ENCODE measurements at regions not wholly inside any gene's neighbourhood (a gene's known extent, or its start where the extent isn't known, plus 50 kb on each side); places are given as distances from the start of the nearest gene placed in this dataset.

- no peak overlapping the region for H3K27ac ChIP-seq (ENCODE audit: low read depth, low read length)
- H3K9me3 ChIP-seq (ENCODE audit: low read length) = no peaks in the 10 kb centered on the region
- no peak overlapping the region for H3K4me3 ChIP-seq (ENCODE audit: low read depth in 1 of 2, low read length in 2 of 2)
- H3K4me1 ChIP-seq (ENCODE audit: insufficient read depth, low read length) = no peaks in the 10 kb centered on the region
- no peaks in the 10 kb centered on the region for H3K27me3 ChIP-seq (ENCODE audit: control insufficient read depth in 1 of 2, insufficient read depth in 2 of 2, low read length in 2 of 2)
- H3K36me3 ChIP-seq (ENCODE audit: insufficient read depth, low read length) = no peaks in the 10 kb centered on the region
- no peak overlapping the region for H3K9ac ChIP-seq (ENCODE audit: low read length)
Measured at GRCh38 chr9:108100571-108100970, 611.0 kb upstream of the KLF4 start.

GRCh38 chr9:108099854-108100253, 610.3 kb upstream of the KLF4 start:
- no peak overlapping the region for H3K27ac ChIP-seq (ENCODE audit: low read depth, low read length)
- no peaks in the 10 kb centered on the region for H3K36me3 ChIP-seq (ENCODE audit: insufficient read depth, low read length)
- H3K9me3 ChIP-seq (ENCODE audit: low read length) = no peaks in the 10 kb centered on the region
- H3K4me3 ChIP-seq (ENCODE audit: low read depth in 1 of 2, low read length in 2 of 2) = no peak overlapping the region
- no peaks in the 10 kb centered on the region for H3K27me3 ChIP-seq (ENCODE audit: control insufficient read depth in 1 of 2, insufficient read depth in 2 of 2, low read length in 2 of 2)
- no peaks in the 10 kb centered on the region for H3K4me1 ChIP-seq (ENCODE audit: insufficient read depth, low read length)
- H3K9ac ChIP-seq (ENCODE audit: low read length) = no peak overlapping the region

- no peak overlapping the region for H3K27ac ChIP-seq (ENCODE audit: low read depth, low read length)
- no peaks in the 10 kb centered on the region for H3K9me3 ChIP-seq (ENCODE audit: low read length)
- no peak overlapping the region for H3K4me3 ChIP-seq (ENCODE audit: low read depth in 1 of 2, low read length in 2 of 2)
- H3K4me1 ChIP-seq (ENCODE audit: insufficient read depth, low read length) = no peaks in the 10 kb centered on the region
- no peaks in the 10 kb centered on the region for H3K27me3 ChIP-seq (ENCODE audit: control insufficient read depth in 1 of 2, insufficient read depth in 2 of 2, low read length in 2 of 2)
- no peaks in the 10 kb centered on the region for H3K36me3 ChIP-seq (ENCODE audit: insufficient read depth, low read length)
- no peak overlapping the region for H3K9ac ChIP-seq (ENCODE audit: low read length)
Measured at GRCh38 chr9:108095496-108095895, 605.9 kb upstream of the KLF4 start.

GRCh38 chr9:108094676-108094993, 605.1 kb upstream of the KLF4 start:
- H3K27ac ChIP-seq (ENCODE audit: low read depth, low read length) = no peak overlapping the region
- no peak overlapping the region for H3K9ac ChIP-seq (ENCODE audit: low read length)
- no peaks in the 10 kb centered on the region for H3K9me3 ChIP-seq (ENCODE audit: low read length)
- H3K4me3 ChIP-seq (ENCODE audit: low read depth in 1 of 2, low read length in 2 of 2) = no peak overlapping the region
- H3K4me1 ChIP-seq (ENCODE audit: insufficient read depth, low read length) = no peaks in the 10 kb centered on the region
- no peaks in the 10 kb centered on the region for H3K36me3 ChIP-seq (ENCODE audit: insufficient read depth, low read length)
- H3K27me3 ChIP-seq (ENCODE audit: control insufficient read depth in 1 of 2, insufficient read depth in 2 of 2, low read length in 2 of 2) = no peaks in the 10 kb centered on the region

- no peak overlapping the region for H3K9ac ChIP-seq (ENCODE audit: low read length)
- H3K27ac ChIP-seq (ENCODE audit: low read depth, low read length) = no peak overlapping the region
- H3K27me3 ChIP-seq (ENCODE audit: control insufficient read depth in 1 of 2, insufficient read depth in 2 of 2, low read length in 2 of 2) = no peaks in the 10 kb centered on the region
- H3K4me1 ChIP-seq (ENCODE audit: insufficient read depth, low read length) = no peaks in the 10 kb centered on the region
- H3K9me3 ChIP-seq (ENCODE audit: low read length) = no peaks in the 10 kb centered on the region
- no peaks in the 10 kb centered on the region for H3K36me3 ChIP-seq (ENCODE audit: insufficient read depth, low read length)
- H3K4me3 ChIP-seq (ENCODE audit: low read depth in 1 of 2, low read length in 2 of 2) = no peak overlapping the region
Measured at GRCh38 chr9:108093773-108094675, 604.5 kb upstream of the KLF4 start.

- Histone ChIP-seq H3K27ac (ENCODE audit: low read depth, low read length) (no peak overlapping the region), H3K36me3 (ENCODE audit: insufficient read depth, low read length) (no peaks in the 10 kb centered on the region), H3K4me3 (ENCODE audit: low read depth in 1 of 2, low read length in 2 of 2) (no peak overlapping the region), H3K27me3 (ENCODE audit: control insufficient read depth in 1 of 2, insufficient read depth in 2 of 2, low read length in 2 of 2) (no peaks in the 10 kb centered on the region), H3K9me3 (ENCODE audit: low read length) (no peaks in the 10 kb centered on the region), H3K4me1 (ENCODE audit: insufficient read depth, low read length) (no peaks in the 10 kb centered on the region), H3K9ac (ENCODE audit: low read length) (no peak overlapping the region)
Measured at GRCh38 chr9:108088916-108089315, 599.3 kb upstream of the KLF4 start.

- Histone ChIP-seq H3K4me1 (ENCODE audit: insufficient read depth, low read length) (no peaks in the 10 kb centered on the region), H3K27me3 (ENCODE audit: control insufficient read depth in 1 of 2, insufficient read depth in 2 of 2, low read length in 2 of 2) (no peaks in the 10 kb centered on the region), H3K9me3 (ENCODE audit: low read length) (no peaks in the 10 kb centered on the region), H3K9ac (ENCODE audit: low read length) (no peak overlapping the region), H3K36me3 (ENCODE audit: insufficient read depth, low read length) (no peaks in the 10 kb centered on the region), H3K27ac (ENCODE audit: low read depth, low read length) (no peak overlapping the region), H3K4me3 (ENCODE audit: low read depth in 1 of 2, low read length in 2 of 2) (no peak overlapping the region)
Measured at GRCh38 chr9:108087781-108088180, 598.2 kb upstream of the KLF4 start.

- no peak overlapping the region for H3K4me3 ChIP-seq (ENCODE audit: low read depth in 1 of 2, low read length in 2 of 2)
- no peak overlapping the region for H3K9ac ChIP-seq (ENCODE audit: low read length)
- H3K27ac ChIP-seq (ENCODE audit: low read depth, low read length) = no peak overlapping the region
- no peaks in the 10 kb centered on the region for H3K36me3 ChIP-seq (ENCODE audit: insufficient read depth, low read length)
- H3K27me3 ChIP-seq (ENCODE audit: control insufficient read depth in 1 of 2, insufficient read depth in 2 of 2, low read length in 2 of 2) = no peaks in the 10 kb centered on the region
- H3K9me3 ChIP-seq (ENCODE audit: low read length) = no peaks in the 10 kb centered on the region
- H3K4me1 ChIP-seq (ENCODE audit: insufficient read depth, low read length) = no peaks in the 10 kb centered on the region
Measured at GRCh38 chr9:108086624-108087023, 597.1 kb upstream of the KLF4 start.

- H3K4me3 ChIP-seq (ENCODE audit: low read depth in 1 of 2, low read length in 2 of 2) = no peak overlapping the region
- H3K9ac ChIP-seq (ENCODE audit: low read length) = no peak overlapping the region
- no peaks in the 10 kb centered on the region for H3K36me3 ChIP-seq (ENCODE audit: insufficient read depth, low read length)
- H3K27me3 ChIP-seq (ENCODE audit: control insufficient read depth in 1 of 2, insufficient read depth in 2 of 2, low read length in 2 of 2) = no peaks in the 10 kb centered on the region
- H3K4me1 ChIP-seq (ENCODE audit: insufficient read depth, low read length) = no peaks in the 10 kb centered on the region
- no peaks in the 10 kb centered on the region for H3K9me3 ChIP-seq (ENCODE audit: low read length)
- H3K27ac ChIP-seq (ENCODE audit: low read depth, low read length) = no peak overlapping the region
Measured at GRCh38 chr9:108085294-108085693, 595.7 kb upstream of the KLF4 start.

- H3K4me3 ChIP-seq (ENCODE audit: low read depth in 1 of 2, low read length in 2 of 2) = no peak overlapping the region
- no peak overlapping the region for H3K27ac ChIP-seq (ENCODE audit: low read depth, low read length)
- H3K9me3 ChIP-seq (ENCODE audit: low read length) = no peaks in the 10 kb centered on the region
- no peaks in the 10 kb centered on the region for H3K27me3 ChIP-seq (ENCODE audit: control insufficient read depth in 1 of 2, insufficient read depth in 2 of 2, low read length in 2 of 2)
- H3K36me3 ChIP-seq (ENCODE audit: insufficient read depth, low read length) = no peaks in the 10 kb centered on the region
- no peak overlapping the region for H3K9ac ChIP-seq (ENCODE audit: low read length)
- H3K4me1 ChIP-seq (ENCODE audit: insufficient read depth, low read length) = no peaks in the 10 kb centered on the region
Measured at GRCh38 chr9:108083796-108084352, 594.3 kb upstream of the KLF4 start.

GRCh38 chr9:108083160-108083750, 593.7 kb upstream of the KLF4 start:
- Histone ChIP-seq H3K4me1 (ENCODE audit: insufficient read depth, low read length) (no peaks in the 10 kb centered on the region), H3K4me3 (ENCODE audit: low read depth in 1 of 2, low read length in 2 of 2) (no peak overlapping the region), H3K36me3 (ENCODE audit: insufficient read depth, low read length) (no peaks in the 10 kb centered on the region), H3K27me3 (ENCODE audit: control insufficient read depth in 1 of 2, insufficient read depth in 2 of 2, low read length in 2 of 2) (no peaks in the 10 kb centered on the region), H3K9ac (ENCODE audit: low read length) (no peak overlapping the region), H3K27ac (ENCODE audit: low read depth, low read length) (no peak overlapping the region), H3K9me3 (ENCODE audit: low read length) (no peaks in the 10 kb centered on the region)

Data from muscle layer of colon (tissue), 2 donors.